PC-9 (cell line): ENCODE measurements at regions not wholly inside any gene's neighbourhood (a gene's known extent, or its start where the extent isn't known, plus 50 kb on each side); places are given as distances from the start of the nearest gene placed in this dataset.

Experiments
- CTCF ChIP-seq: fragments of 200-600 bp; sonication (generic); conservative IDR thresholded peaks from 2 replicates; pipeline ENCODE4 v1.6.1; 2017; ENCODE audit warnings: mixed run types, antibody characterized with exemption, mild to moderate bottlenecking, moderate library complexity
- EZH2 ChIP-seq: fragments of 200-600 bp; sonication (generic); IDR thresholded peaks from 2 replicates; pipeline ENCODE4 v1.8.0; 2017; ENCODE audit warnings: antibody characterized with exemption, low read depth

- TF ChIP-seq CTCF (no peak), EZH2 (no peak)
Measured at GRCh38 chr15:99473981-99474906, 91.5 kb upstream of the MEF2A start.
